Gastroesophageal sphincter (tissue), 2 donors: ENCODE measurements at regions not wholly inside any gene's neighbourhood (a gene's known extent, or its start where the extent isn't known, plus 50 kb on each side); places are given as distances from the start of the nearest gene placed in this dataset.

Experiments
- EP300 ChIP-seq: sonication (generic); formaldehyde crosslinking; IDR thresholded peaks from one replicate; pipeline ENCODE4 v1.6.1; 2017; ENCODE audit warnings: antibody characterized with exemption, mild to moderate bottlenecking
- POLR2A ChIP-seq, 2 donors: fragments of 450-650 bp; IDR thresholded peaks; one replicate each; pipeline ENCODE4 v1.6.1; 2017; ENCODE audit warnings: antibody characterized with exemption in 2 of 2, mild to moderate bottlenecking in 2 of 2, moderate library complexity in 1 of 2
- POLR2AphosphoS5 ChIP-seq: sonication (generic); formaldehyde crosslinking; IDR thresholded peaks from one replicate; pipeline ENCODE4 v1.6.1; 2017; ENCODE audit warnings: antibody characterized with exemption

GRCh38 chr6:105821027-105821426 is 265.1 kb upstream of the PRDM1 start:
- TF ChIP-seq POLR2A (IDR thresholded peaks at IDR 0.05) (no peak), EP300 (no peak), POLR2AphosphoS5 (no peak)
